Immature natural killer cell (primary cell): ENCODE measurements at regions not wholly inside any gene's neighbourhood (a gene's known extent, or its start where the extent isn't known, plus 50 kb on each side); places are given as distances from the start of the nearest gene placed in this dataset.
A peak's percentile ranks its signal among the peaks of the same experiment; 100 is the strongest.

ENCODE experiments used
- DNase-seq, 3 donors: peaks; one replicate each; pipeline ENCODE4 v3.0.0; 2022; ENCODE audit warnings: mixed read lengths in 1 of 3
- H3K27ac Mint-ChIP-seq, 6 donors: one replicate each; pipeline ENCODE4 v1.8.0; 2020; ENCODE audit warnings: mixed read lengths in 6 of 6, mild to moderate bottlenecking in 5 of 6, inconsistent platforms in 4 of 6, moderate library complexity in 3 of 6
- H3K27me3 Mint-ChIP-seq, 3 donors: one replicate each; pipeline ENCODE4 v1.8.0; 2020 to 2021; ENCODE audit warnings: low read depth in 3 of 3, mild to moderate bottlenecking in 3 of 3, mixed read lengths in 3 of 3, moderate library complexity in 3 of 3, inconsistent platforms in 1 of 3
- H3K36me3 Mint-ChIP-seq, 3 donors: one replicate each; pipeline ENCODE4 v1.8.0; 2020; ENCODE audit warnings: mixed read lengths in 3 of 3, inconsistent platforms in 2 of 3, mild to moderate bottlenecking in 2 of 3
- H3K4me1 Mint-ChIP-seq, 2 donors: one replicate each; pipeline ENCODE4 v1.8.0; 2020; ENCODE audit warnings: inconsistent platforms in 2 of 2, mild to moderate bottlenecking in 2 of 2, mixed read lengths in 2 of 2, moderate library complexity in 1 of 2
- H3K4me3 Mint-ChIP-seq, 5 donors: one replicate each; pipeline ENCODE4 v1.8.0; 2020; ENCODE audit warnings: mild to moderate bottlenecking in 5 of 5, mixed read lengths in 5 of 5, inconsistent platforms in 3 of 5, moderate library complexity in 3 of 5
- H3K9me3 Mint-ChIP-seq, 6 donors: one replicate each; pipeline ENCODE4 v1.8.0; 2020; ENCODE audit warnings: mild to moderate bottlenecking in 6 of 6, mixed read lengths in 6 of 6, inconsistent platforms in 4 of 6, moderate library complexity in 3 of 6

- H3K27me3 Mint-ChIP-seq = peaks cover 0 to 7% (median 4%) of the 10 kb centered on the region in 3 donors
- H3K4me1 Mint-ChIP-seq = peaks cover 4 to 7% of the 10 kb centered on the region in 2 donors
- H3K27ac Mint-ChIP-seq = no peak overlapping the region
- peaks cover 0 to 13% (median under 1%) of the 10 kb centered on the region in 6 donors for H3K9me3 Mint-ChIP-seq
- DNase-seq = no peak
- H3K36me3 Mint-ChIP-seq = no peaks in the 10 kb centered on the region
- H3K4me3 Mint-ChIP-seq = no peak overlapping the region
These were observed 316.0 kb upstream of the MTNR1B start for GRCh38 chr11:92653454-92653853.

DNA sequence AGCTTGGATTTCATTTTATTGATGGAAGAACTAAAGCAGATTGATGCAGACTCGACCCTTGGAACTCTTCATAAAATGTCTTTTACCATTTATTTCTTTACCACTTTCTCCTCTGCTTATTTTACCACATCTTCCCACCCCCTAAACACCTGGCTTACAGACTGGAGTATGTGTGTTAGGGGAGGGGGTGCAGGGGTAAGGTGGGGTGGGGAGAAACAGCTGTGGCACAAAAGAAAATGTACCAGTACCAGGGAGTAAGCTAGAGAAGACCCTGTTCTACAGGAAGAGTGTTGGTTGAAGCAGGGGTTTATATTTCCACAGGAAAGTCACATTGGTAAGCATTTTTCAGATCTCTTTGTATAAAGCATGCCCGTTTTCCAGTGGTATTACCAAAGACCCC lies 312.7 kb upstream of the MTNR1B start:
- Mint-ChIP-seq H3K9me3 (peaks cover 0 to 13% (median 2%) of the 10 kb centered on the region in 6 donors), H3K4me3 (no peak overlapping the region), H3K27ac (no peak overlapping the region), H3K27me3 (peaks cover 0 to 8% (median 4%) of the 10 kb centered on the region in 3 donors), H3K36me3 (no peaks in the 10 kb centered on the region), H3K4me1 (peaks cover 4 to 7% of the 10 kb centered on the region in 2 donors)
- no peak for DNase-seq

DNA sequence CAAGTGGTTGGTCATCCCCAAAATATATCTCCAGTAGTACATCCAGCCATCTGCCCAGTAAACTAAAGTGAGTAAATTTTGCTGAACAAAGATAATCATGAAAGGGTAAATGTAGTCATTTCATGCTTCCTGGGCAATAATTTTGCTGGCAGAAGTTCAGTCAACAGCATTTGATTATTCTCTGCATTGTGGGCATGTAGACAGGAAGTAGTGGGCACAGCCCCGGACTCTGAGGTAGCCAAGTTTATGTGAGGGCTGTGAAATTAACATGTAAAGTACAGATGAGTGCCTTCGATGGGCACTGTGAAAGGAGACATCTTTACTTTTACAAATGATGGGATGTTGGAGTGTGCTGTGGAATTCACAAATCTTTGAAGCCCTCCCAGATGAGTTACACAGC lies 312.2 kb upstream of the MTNR1B start:
- Mint-ChIP-seq H3K27me3 (peaks cover 0 to 8% (median 4%) of the 10 kb centered on the region in 3 donors), H3K36me3 (no peaks in the 10 kb centered on the region), H3K4me3 (no peak overlapping the region), H3K9me3 (peaks cover 0 to 13% (median 2%) of the 10 kb centered on the region in 6 donors), H3K27ac (no peak overlapping the region), H3K4me1 (peaks cover 4 to 7% of the 10 kb centered on the region in 2 donors)
- peak in 1 of 3 donors; percentile 3 for DNase-seq

- Mint-ChIP-seq H3K36me3 (no peaks in the 10 kb centered on the region), H3K9me3 (peaks cover 0 to 20% (median 3%) of the 10 kb centered on the region in 6 donors), H3K27me3 (peaks cover 0 to 8% (median 4%) of the 10 kb centered on the region in 3 donors), H3K4me1 (peaks cover 4 to 7% of the 10 kb centered on the region in 2 donors), H3K27ac (no peak overlapping the region), H3K4me3 (no peak overlapping the region)
- no peak for DNase-seq
These were observed 310.7 kb upstream of the MTNR1B start for GRCh38 chr11:92658733-92659132.

GRCh38 chr11:92659793-92660192 lies 309.7 kb upstream of the MTNR1B start:
- peak overlapping the region in 1 of 6 donors; percentile 10 for H3K27ac Mint-ChIP-seq

DNA sequence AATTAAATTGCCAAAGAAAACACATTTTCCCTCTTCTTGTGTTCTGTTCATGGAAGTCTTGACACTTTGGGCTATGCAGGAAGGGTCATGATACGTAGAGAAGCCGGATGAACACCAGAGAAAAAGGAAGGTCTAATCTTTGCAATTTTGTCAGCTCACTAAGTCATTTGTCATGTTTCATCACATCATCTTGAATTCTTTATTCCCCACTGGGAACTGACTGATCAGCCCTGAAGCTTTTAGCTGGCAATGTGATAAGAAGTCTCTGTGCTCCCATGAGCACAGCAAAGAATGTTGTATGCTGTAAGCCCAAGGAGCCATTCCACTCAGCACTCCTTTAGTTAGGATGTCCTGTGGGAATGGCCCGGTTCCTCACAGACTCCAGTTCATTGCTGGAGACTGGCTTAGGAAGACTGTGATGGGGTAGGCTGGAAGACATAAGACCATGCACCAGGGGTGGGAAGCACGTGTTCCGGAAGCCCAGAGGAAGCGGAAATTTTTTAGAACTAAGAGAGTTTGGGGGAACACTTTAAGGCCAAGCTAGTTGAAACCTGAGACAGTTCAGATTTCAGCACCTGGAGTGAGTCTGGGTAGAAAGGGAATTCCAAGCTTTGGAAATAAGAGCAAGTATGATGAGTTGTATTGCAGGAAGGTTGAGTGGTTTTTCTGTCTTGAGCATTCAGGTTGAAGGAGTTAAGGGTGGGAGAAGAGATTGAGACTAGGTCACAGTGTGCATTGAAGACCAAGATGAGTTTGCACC lies 306.7 kb upstream of the MTNR1B start:
- H3K27me3 Mint-ChIP-seq = peaks cover 0 to 3% (median 2%) of the 10 kb centered on the region in 3 donors
- H3K36me3 Mint-ChIP-seq = no peaks in the 10 kb centered on the region
- peaks cover 0 to 32% (median 4%) of the 10 kb centered on the region in 6 donors for H3K9me3 Mint-ChIP-seq
- H3K27ac Mint-ChIP-seq = no peak overlapping the region
- DNase-seq = no peak
- H3K4me3 Mint-ChIP-seq = no peak overlapping the region
- H3K4me1 Mint-ChIP-seq = no peaks in the 10 kb centered on the region

More at GRCh38 chr11:92659793-92660192, 309.7 kb upstream of the MTNR1B start:
- peaks cover 0 to 28% (median 5%) of the 10 kb centered on the region in 6 donors for H3K9me3 Mint-ChIP-seq
- no peak overlapping the region for H3K4me3 Mint-ChIP-seq
- no peak for DNase-seq
- H3K4me1 Mint-ChIP-seq = peaks cover 4 to 7% of the 10 kb centered on the region in 2 donors
- H3K27me3 Mint-ChIP-seq = peaks cover 0 to 6% (median 2%) of the 10 kb centered on the region in 3 donors
- H3K36me3 Mint-ChIP-seq = no peaks in the 10 kb centered on the region

DNA sequence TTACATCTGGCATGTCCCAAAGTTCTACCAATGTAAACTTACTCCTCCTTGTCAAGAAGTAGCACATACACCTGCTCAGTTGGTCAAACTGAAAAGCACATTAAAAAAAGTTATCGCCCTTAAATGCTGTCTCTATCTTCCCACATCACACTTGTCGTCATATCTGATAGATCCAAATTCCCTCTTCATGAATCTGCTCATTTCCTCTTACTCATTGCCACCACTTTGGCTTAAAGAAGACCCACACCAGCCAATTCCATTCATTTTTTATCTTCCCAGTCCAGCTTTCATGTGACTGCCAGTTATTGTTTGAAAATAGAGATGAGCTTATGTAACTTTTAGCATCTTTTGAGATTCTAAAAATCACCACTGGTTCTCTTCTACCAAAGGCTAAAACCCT lies 305.9 kb upstream of the MTNR1B start:
- H3K27me3 Mint-ChIP-seq = peaks cover 0 to 2% (median 0%) of the 10 kb centered on the region in 3 donors
- H3K27ac Mint-ChIP-seq = no peak overlapping the region
- peaks cover 0 to 32% (median 4%) of the 10 kb centered on the region in 6 donors for H3K9me3 Mint-ChIP-seq
- no peaks in the 10 kb centered on the region for H3K4me1 Mint-ChIP-seq
- H3K36me3 Mint-ChIP-seq = no peaks in the 10 kb centered on the region
- DNase-seq = no peak
- H3K4me3 Mint-ChIP-seq = no peak overlapping the region

- Mint-ChIP-seq H3K27ac (no peak overlapping the region), H3K36me3 (no peaks in the 10 kb centered on the region), H3K9me3 (peaks cover 4 to 18% (median 6%) of the 10 kb centered on the region in 6 donors), H3K4me1 (no peaks in the 10 kb centered on the region), H3K4me3 (no peak overlapping the region), H3K27me3 (peaks cover 0 to 2% (median 0%) of the 10 kb centered on the region in 3 donors)
- no peak for DNase-seq
These were observed 301.8 kb upstream of the MTNR1B start for GRCh38 chr11:92667486-92668152.

GRCh38 chr11:92670308-92670890 lies 299.1 kb upstream of the MTNR1B start:
- H3K27me3 Mint-ChIP-seq = no peaks in the 10 kb centered on the region
- no peak for DNase-seq
- no peaks in the 10 kb centered on the region for H3K36me3 Mint-ChIP-seq
- H3K4me3 Mint-ChIP-seq = no peak overlapping the region
- H3K4me1 Mint-ChIP-seq = no peaks in the 10 kb centered on the region
- H3K27ac Mint-ChIP-seq = no peak overlapping the region
- H3K9me3 Mint-ChIP-seq = peaks cover 4 to 19% (median 6%) of the 10 kb centered on the region in 6 donors

GRCh38 chr11:92671081-92671480 lies 298.4 kb upstream of the MTNR1B start:
- Mint-ChIP-seq H3K4me1 (no peaks in the 10 kb centered on the region), H3K4me3 (no peak overlapping the region), H3K27me3 (no peaks in the 10 kb centered on the region), H3K36me3 (no peaks in the 10 kb centered on the region), H3K9me3 (peaks cover 3 to 19% (median 6%) of the 10 kb centered on the region in 6 donors), H3K27ac (no peak overlapping the region)
- DNase-seq = no peak

- Mint-ChIP-seq H3K36me3 (no peaks in the 10 kb centered on the region), H3K4me1 (no peaks in the 10 kb centered on the region), H3K4me3 (no peak overlapping the region), H3K27ac (no peak overlapping the region), H3K27me3 (no peaks in the 10 kb centered on the region), H3K9me3 (peaks cover 6 to 25% (median 8%) of the 10 kb centered on the region in 6 donors)
- DNase-seq = no peak
These were observed 294.1 kb upstream of the MTNR1B start for GRCh38 chr11:92675303-92675702.

DNA sequence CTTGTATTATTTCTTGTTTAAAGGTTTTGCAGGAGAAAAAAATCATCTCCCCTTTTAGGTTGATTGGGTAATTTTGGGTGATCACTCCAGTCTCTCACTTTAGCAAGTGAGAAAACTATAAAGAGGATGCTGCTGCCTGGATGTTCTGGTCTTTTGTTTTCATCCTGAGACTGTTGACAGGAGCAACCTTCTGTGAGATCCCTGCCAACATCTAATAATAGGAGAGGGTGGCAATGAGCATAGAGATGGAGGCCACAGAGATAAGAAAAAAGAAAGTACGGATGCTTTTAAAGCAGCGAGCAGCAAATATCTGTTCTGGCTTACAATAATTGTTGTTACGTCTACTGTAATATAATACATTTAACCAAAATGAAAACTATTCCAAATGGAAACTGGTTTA lies 293.6 kb upstream of the MTNR1B start:
- DNase-seq = no peak
- Mint-ChIP-seq H3K27ac (no peak overlapping the region), H3K9me3 (peaks cover 6 to 26% (median 9%) of the 10 kb centered on the region in 6 donors), H3K36me3 (no peaks in the 10 kb centered on the region), H3K4me1 (no peaks in the 10 kb centered on the region), H3K4me3 (no peak overlapping the region), H3K27me3 (no peaks in the 10 kb centered on the region)

- no peak for DNase-seq
- Mint-ChIP-seq H3K4me3 (no peak overlapping the region), H3K36me3 (no peaks in the 10 kb centered on the region), H3K27me3 (peaks cover 0 to 1% (median 0%) of the 10 kb centered on the region in 3 donors), H3K27ac (no peak overlapping the region), H3K4me1 (no peaks in the 10 kb centered on the region), H3K9me3 (peaks cover 3 to 23% (median 9%) of the 10 kb centered on the region in 6 donors)
These were observed 291.3 kb upstream of the MTNR1B start for GRCh38 chr11:92678008-92678611.
